HepG2 (cell line): ENCODE measurements at regions not wholly inside any gene's neighbourhood (a gene's known extent, or its start where the extent isn't known, plus 50 kb on each side); places are given as distances from the start of the nearest gene placed in this dataset.

Source experiments
- ATAC-seq: fragments of 200-7000 bp; cut with Tn5 transposase; 3 replicates; pipeline ENCODE4 v1.9.1; 2020; ENCODE audit warnings: mild to moderate bottlenecking, moderate library complexity
- BruUV-seq: library from RNA; stranded (reverse); fragments of 400-500 nt; replicated peaks from 2 replicates; lab custom pipeline; 2021; lab: Mats Ljungman, UMichigan
- CTCF ChIA-PET: fragments of 300-600 bp; formaldehyde crosslinking; extraction: SDS; loops from one replicate; lab custom pipeline; 2021; ENCODE audit warnings: low total read pairs, inconsistent platforms, low intra/inter-chr PET ratio; lab: Yijun Ruan, JAX
- POLR2A ChIA-PET: fragments of 350-600 bp; sonication (Branson Sonifier 250); formaldehyde crosslinking; loops from one replicate; lab custom pipeline; 2020; ENCODE audit warnings: antibody characterized with exemption, inconsistent platforms; lab: Yijun Ruan, JAX
- DNase-seq: peaks from one replicate; pipeline ENCODE4 v3.0.0-alpha.2; 2015; ENCODE audit warnings: low spot score
- FAIRE-seq: peaks from 3 replicates; lab custom pipeline; 2011; peaks lifted over from hg19 to GRCh38; lab: Jason Lieb, UNC
- H2AFZ ChIP-seq: one replicate; pipeline ENCODE4 v1.6.1; 2011; ENCODE audit warnings: low read length, inconsistent platforms
- H3K27ac ChIP-seq: fragments of 300-600 bp; 3 replicates; pipeline ENCODE4 v1.8.0; 2011; ENCODE audit warnings: mixed run types, mild to moderate bottlenecking, mixed read lengths, low read length, inconsistent platforms; ENCODE audit not compliant: insufficient read depth; ENCODE audit errors: extremely low read length
- H3K27me3 ChIP-seq, 2 experiments: fragments of 200-600 bp in 1 of 2; 2 replicates in 1 of 2; 3 replicates in 1 of 2; pipeline versions ENCODE4 v1.6.0 to v1.8.0; 2011; ENCODE audit warnings: low read length in 2 of 2, mild to moderate bottlenecking in 2 of 2, moderate library complexity in 2 of 2, inconsistent platforms in 1 of 2; ENCODE audit not compliant: insufficient read depth in 2 of 2, control insufficient read depth in 1 of 2
- H3K36me3 ChIP-seq, 2 experiments: fragments of 200-600 bp in 1 of 2; replicated peaks in 1 of 2; 2 replicates in 1 of 2; 3 replicates in 1 of 2; pipeline versions ENCODE4 v1.5.1 to v1.8.0; 2011; ENCODE audit warnings: low read length in 2 of 2, inconsistent platforms in 1 of 2; ENCODE audit not compliant: insufficient read depth in 2 of 2, control insufficient read depth in 1 of 2
- H3K4me1 ChIP-seq: 2 replicates; pipeline ENCODE4 v1.5.1; 2012; ENCODE audit warnings: low read length, inconsistent platforms; ENCODE audit not compliant: insufficient read depth
- H3K4me2 ChIP-seq: 2 replicates; pipeline ENCODE4 v1.6.0; 2011; ENCODE audit warnings: low read depth, low read length, inconsistent platforms
- H3K4me3 ChIP-seq, 3 experiments: fragments of 200-600 bp in 1 of 3; sonication (generic), shearing (Covaris generic) in 1 of 3; replicated peaks in 1 of 3; 2 replicates each; pipeline ENCODE4 v1.5.1; 2011 to 2016; ENCODE audit warnings: low read length in 3 of 3, inconsistent platforms in 2 of 3, low read depth in 2 of 3, mild to moderate bottlenecking in 2 of 3, control low read depth in 1 of 3, mixed read lengths in 1 of 3; ENCODE audit not compliant: insufficient read depth in 1 of 3
- H3K79me2 ChIP-seq: one replicate; pipeline ENCODE4 v1.6.1; 2011; ENCODE audit warnings: low read length, inconsistent platforms; ENCODE audit not compliant: insufficient read depth
- H3K9ac ChIP-seq: 2 replicates; pipeline ENCODE4 v1.6.0; 2011; ENCODE audit warnings: mild to moderate bottlenecking, low read depth, low read length, inconsistent platforms; ENCODE audit not compliant: insufficient read depth
- H3K9me3 ChIP-seq: 2 replicates; pipeline ENCODE4 v1.5.1; 2012; ENCODE audit warnings: mild to moderate bottlenecking, low read length
- H4K20me1 ChIP-seq: 2 replicates; pipeline ENCODE4 v1.6.0; 2011; ENCODE audit warnings: inconsistent platforms, mild to moderate bottlenecking, low read length, moderate library complexity; ENCODE audit not compliant: insufficient read depth
- ARID2 ChIP-seq: sonication (generic); formaldehyde crosslinking; IDR thresholded peaks from 2 replicates; pipeline ENCODE4 v1.8.1; 2022; ENCODE audit warnings: mild to moderate bottlenecking, missing genetic modification reagents, borderline replicate concordance
- ELF1 ChIP-seq: sonication (generic); formaldehyde crosslinking; IDR thresholded peaks from 2 replicates; pipeline ENCODE4 v1.4.0; 2020; ENCODE audit warnings: missing genetic modification reagents
- ESRRA ChIP-seq: sonication (generic); formaldehyde crosslinking; IDR thresholded peaks from 2 replicates; pipeline ENCODE4 v1.5.1; 2020; ENCODE audit warnings: mild to moderate bottlenecking, low read depth, missing genetic modification reagents
- MAFK ChIP-seq, 2 experiments: IDR thresholded peaks in 1 of 2; conservative IDR thresholded peaks in 1 of 2; 2 replicates each; pipeline ENCODE4 v1.6.1; 2011; ENCODE audit warnings: improper control_type of control experiment in 2 of 2, low read length in 2 of 2
- MEIS2 ChIP-seq: sonication (generic); formaldehyde crosslinking; IDR thresholded peaks from 2 replicates; pipeline ENCODE4 v1.9.0; 2021; ENCODE audit warnings: mild to moderate bottlenecking, missing genetic modification reagents
- MTA3 ChIP-seq: sonication (generic); formaldehyde crosslinking; IDR thresholded peaks from 2 replicates; pipeline ENCODE4 v1.4.0; 2020; ENCODE audit warnings: missing genetic modification reagents
- NFATC3 ChIP-seq: sonication (generic); formaldehyde crosslinking; IDR thresholded peaks from 2 replicates; pipeline ENCODE4 v1.5.1; 2020; ENCODE audit warnings: mild to moderate bottlenecking, missing genetic modification reagents
- PAWR ChIP-seq: sonication (generic); formaldehyde crosslinking; IDR thresholded peaks from 2 replicates; pipeline ENCODE4 v1.4.0; 2020; ENCODE audit warnings: missing genetic modification reagents, mild to moderate bottlenecking, borderline replicate concordance
- SAFB2 ChIP-seq: sonication (generic); formaldehyde crosslinking; IDR thresholded peaks from 2 replicates; pipeline ENCODE4 v1.5.1; 2020; ENCODE audit warnings: missing genetic modification reagents, low read depth, mild to moderate bottlenecking, borderline replicate concordance
- SNAPC2 ChIP-seq: sonication (generic); formaldehyde crosslinking; IDR thresholded peaks from 2 replicates; pipeline ENCODE4 v1.8.1; 2022; ENCODE audit warnings: mild to moderate bottlenecking, missing genetic modification reagents
- SP2 ChIP-seq: sonication (generic); formaldehyde crosslinking; IDR thresholded peaks from 2 replicates; pipeline ENCODE4 v1.5.1; 2020; ENCODE audit warnings: mild to moderate bottlenecking, missing genetic modification reagents
- TCF7L2 ChIP-seq: IDR thresholded peaks from 2 replicates; pipeline ENCODE4 v1.6.1; 2011; ENCODE audit warnings: mild to moderate bottlenecking, low read depth, low read length, moderate library complexity
- TMF1 ChIP-seq: sonication (generic); formaldehyde crosslinking; IDR thresholded peaks from 2 replicates; pipeline ENCODE4 v1.8.1; 2022; ENCODE audit warnings: low read depth, missing genetic modification reagents
- ZBTB39 ChIP-seq: sonication (generic); formaldehyde crosslinking; IDR thresholded peaks from 2 replicates; pipeline ENCODE4 v1.5.0; 2020; ENCODE audit warnings: missing genetic modification reagents
- ZBTB7B ChIP-seq: sonication (generic); formaldehyde crosslinking; IDR thresholded peaks from 2 replicates; pipeline ENCODE4 v1.4.0; 2020; ENCODE audit warnings: missing genetic modification reagents
- ZNF3 ChIP-seq: IDR thresholded peaks from 2 replicates; pipeline ENCODE4 v1.7.0; 2017; ENCODE audit warnings: inconsistent platforms
- ZNF563 ChIP-seq: sonication (generic); formaldehyde crosslinking; IDR thresholded peaks from 2 replicates; pipeline ENCODE4 v1.8.0; 2022; ENCODE audit warnings: mild to moderate bottlenecking, moderate library complexity, missing genetic modification reagents
- ZNF567 ChIP-seq: sonication (generic); formaldehyde crosslinking; IDR thresholded peaks from 2 replicates; pipeline ENCODE4 v1.8.1; 2023; ENCODE audit warnings: mild to moderate bottlenecking, missing genetic modification reagents, borderline replicate concordance
- WGBS: methylation state at CpG from one replicate; pipeline ENCODE4 v1.1.6; 2017; ENCODE audit warnings: low lambda C conversion rate; 5-methylcytosine and 5-hydroxymethylcytosine counted together
- in situ Hi-C: cut with HindIII; loops from 2 replicates; pipeline ENCODE4 v1.10.0; 2017; ENCODE audit warnings: low pct_unique_long_range_greater_than_20kb; ENCODE audit not compliant: extremely low pct_ligation_motif_present
- intact Hi-C: fragments of 100-400 bp; cut with micrococcal nuclease; formaldehyde crosslinking; loops from one replicate; pipeline ENCODE4 v1.10.0; 2022; ENCODE audit not compliant: unreplicated experiment

GRCh38 chr12:131334835-131335234 lies 376.1 kb upstream of the SFSWAP start:
- intact Hi-C loops: no loop called here
- no peak overlapping the region for H3K4me2 ChIP-seq
- H3K36me3 ChIP-seq: no peaks in the 10 kb centered on the region
- no peaks in the 10 kb centered on the region for H3K79me2 ChIP-seq
- FAIRE-seq: no peak
- 18% methylated on average over 4 of the region's 4 CpGs for WGBS
- H3K9me3 ChIP-seq: no peaks in the 10 kb centered on the region
- ChIA-PET POLR2A (no interaction called here), CTCF (no interaction called here)
- in situ Hi-C loops: no loop called here
- no TSS peak for BruUV-seq
- H3K4me1 ChIP-seq: no peaks in the 10 kb centered on the region
- no peak for ATAC-seq
- no peak overlapping the region for H2AFZ ChIP-seq
- H3K27me3 ChIP-seq: peaks cover 0 to 5% of the 10 kb centered on the region in 2 experiments; a peak in 1 of 5 replicates
- no peak for TF ChIP-seq PAWR (CRISPR knock-in tag)
- no peak for TF ChIP-seq SAFB2 (CRISPR knock-in tag)
- TF ChIP-seq MAFK (conservative IDR thresholded peaks at IDR 0.05 in 1 of 2, IDR thresholded peaks at IDR 0.05 in 1 of 2; ENCODE audit: low read length in 2 of 2): peak in 1 of 2 experiments; percentile 11; a peak in 1 of 4 replicates
- no peak for TF ChIP-seq MEIS2 (CRISPR knock-in tag)
- no peak overlapping the region for H3K27ac ChIP-seq
- H4K20me1 ChIP-seq: no peaks in the 10 kb centered on the region
- H3K9ac ChIP-seq: no peak overlapping the region
- no peak overlapping the region for H3K4me3 ChIP-seq
- DNase-seq: no peak

GRCh38 chr12:131335456-131335855 lies 375.4 kb upstream of the SFSWAP start:
- TF ChIP-seq ZNF3 (CRISPR knock-in tag) (no peak), TCF7L2 (no peak), MTA3 (CRISPR knock-in tag) (no peak), ZBTB7B (CRISPR knock-in tag) (no peak), ARID2 (CRISPR knock-in tag) (no peak), SNAPC2 (no peak), SP2 (CRISPR knock-in tag) (no peak), ZNF563 (CRISPR knock-in tag) (no peak), ZBTB39 (no peak), ZNF567 (no peak), ESRRA (CRISPR knock-in tag) (no peak), NFATC3 (no peak), TMF1 (CRISPR knock-in tag) (no peak), ELF1 (CRISPR knock-in tag) (no peak)
- Histone ChIP-seq H3K36me3 (no peaks in the 10 kb centered on the region), H3K9me3 (no peaks in the 10 kb centered on the region), H2AFZ (no peak overlapping the region), H3K79me2 (no peaks in the 10 kb centered on the region), H3K4me1 (no peaks in the 10 kb centered on the region), H3K4me3 (no peak overlapping the region), H3K27me3 (peaks cover 0 to 5% of the 10 kb centered on the region in 2 experiments; a peak in 1 of 5 replicates), H3K9ac (no peak overlapping the region), H4K20me1 (no peaks in the 10 kb centered on the region), H3K4me2 (no peak overlapping the region), H3K27ac (no peak overlapping the region)
- in situ Hi-C loops: no loop called here
- BruUV-seq: no TSS peak
- no peak for FAIRE-seq
- intact Hi-C loops: no loop called here
- no peak for DNase-seq
- ATAC-seq: no peak
- CTCF ChIA-PET: no interaction called here
- POLR2A ChIA-PET: no interaction called here
- WGBS: 22% methylated on average over 4 of the region's 4 CpGs
